ENCODE measurements at regions not wholly inside any gene's neighbourhood (a gene's known extent, or its start where the extent isn't known, plus 50 kb on each side); places are given as distances from the start of the nearest gene placed in this dataset.

DNA sequence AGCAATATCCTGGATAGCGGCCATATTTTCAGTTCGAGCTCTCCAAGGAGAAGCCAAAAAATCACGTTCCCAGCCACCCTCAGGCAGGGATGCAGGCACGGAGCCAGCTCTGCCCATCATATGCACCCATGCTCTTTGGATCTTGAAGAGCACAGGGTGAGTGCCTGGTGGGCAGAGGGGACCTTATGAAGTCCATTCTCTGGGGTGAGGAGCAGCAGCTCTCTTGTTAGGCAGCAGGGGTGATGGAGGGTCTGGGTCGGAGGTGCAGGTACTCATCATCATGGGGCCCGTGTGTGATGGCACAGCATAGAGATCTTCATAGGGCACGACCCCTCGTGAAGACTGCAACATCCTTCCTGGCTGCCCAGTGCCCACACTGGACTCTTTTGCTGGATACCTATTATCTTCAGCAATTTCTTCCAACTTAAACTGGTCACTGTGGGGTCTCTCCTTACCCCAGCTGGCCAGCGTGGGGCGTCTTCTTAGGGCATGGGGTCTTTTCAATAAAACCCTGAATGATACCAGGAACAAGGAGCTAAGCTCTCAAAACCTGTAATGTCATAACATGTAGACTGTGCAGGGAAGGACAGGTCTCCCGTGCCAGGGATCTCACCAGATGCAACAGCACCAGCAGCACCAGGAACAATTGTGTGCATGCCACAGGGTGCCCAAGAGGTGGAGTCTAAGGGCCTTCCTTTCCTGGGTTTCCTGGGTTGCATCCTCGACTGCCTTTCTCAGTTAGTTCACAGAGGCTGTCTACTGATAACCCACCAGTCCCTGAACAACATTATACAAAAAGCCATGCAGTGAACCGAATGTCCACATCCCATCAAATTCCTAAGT lies 165.0 kb downstream of the TENT4A start:
- Histone ChIP-seq H3K4me1 (replicated peaks) (no peaks in the 10 kb centered on the region), H3K27ac (no peak overlapping the region), H3K4me3 (no peak overlapping the region), H3K27me3 (replicated peaks; ENCODE audit: insufficient read depth) (no peaks in the 10 kb centered on the region), H3K36me3 (no peaks in the 10 kb centered on the region), H3K9me3 (no peaks in the 10 kb centered on the region)
- TF ChIP-seq, protein P1, sequence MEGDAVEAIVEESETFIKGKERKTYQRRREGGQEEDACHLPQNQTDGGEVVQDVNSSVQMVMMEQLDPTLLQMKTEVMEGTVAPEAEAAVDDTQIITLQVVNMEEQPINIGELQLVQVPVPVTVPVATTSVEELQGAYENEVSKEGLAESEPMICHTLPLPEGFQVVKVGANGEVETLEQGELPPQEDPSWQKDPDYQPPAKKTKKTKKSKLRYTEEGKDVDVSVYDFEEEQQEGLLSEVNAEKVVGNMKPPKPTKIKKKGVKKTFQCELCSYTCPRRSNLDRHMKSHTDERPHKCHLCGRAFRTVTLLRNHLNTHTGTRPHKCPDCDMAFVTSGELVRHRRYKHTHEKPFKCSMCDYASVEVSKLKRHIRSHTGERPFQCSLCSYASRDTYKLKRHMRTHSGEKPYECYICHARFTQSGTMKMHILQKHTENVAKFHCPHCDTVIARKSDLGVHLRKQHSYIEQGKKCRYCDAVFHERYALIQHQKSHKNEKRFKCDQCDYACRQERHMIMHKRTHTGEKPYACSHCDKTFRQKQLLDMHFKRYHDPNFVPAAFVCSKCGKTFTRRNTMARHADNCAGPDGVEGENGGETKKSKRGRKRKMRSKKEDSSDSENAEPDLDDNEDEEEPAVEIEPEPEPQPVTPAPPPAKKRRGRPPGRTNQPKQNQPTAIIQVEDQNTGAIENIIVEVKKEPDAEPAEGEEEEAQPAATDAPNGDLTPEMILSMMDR (IDR thresholded peaks at IDR 0.05): no peak
- TF ChIP-seq POLR2A (IDR thresholded peaks at IDR 0.05) (no peak), POLR2AphosphoS5 (IDR thresholded peaks at IDR 0.05) (no peak)
- DNase-seq (ENCODE audit: low spot score): no peak
- intact Hi-C loops (cut with DNase I): no loop called here
- 83% methylated on average over 13 of the region's 13 CpGs for WGBS

DNA sequence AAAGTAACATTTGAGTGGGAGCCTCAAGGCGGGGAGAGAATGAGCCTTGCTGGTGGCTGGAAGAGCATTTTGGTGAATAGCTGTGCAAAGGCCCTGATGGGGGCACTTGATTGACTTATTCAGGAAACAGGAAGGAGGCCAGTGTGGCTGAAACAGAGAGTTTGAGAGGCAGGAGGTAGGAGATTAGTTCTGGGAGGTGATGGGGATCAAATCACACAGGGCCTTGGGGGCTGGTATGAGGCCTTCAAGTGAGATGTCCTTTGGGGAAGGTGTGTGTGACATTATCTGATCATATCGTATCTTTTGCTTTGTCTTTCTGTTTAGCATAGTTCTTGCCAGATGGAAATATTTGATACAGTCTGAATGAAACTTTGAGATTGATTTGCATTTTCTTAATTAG lies 172.3 kb downstream of the TENT4A start:
- DNase-seq (ENCODE audit: low spot score): no peak
- Histone ChIP-seq H3K36me3 (no peaks in the 10 kb centered on the region), H3K4me3 (no peak overlapping the region), H3K4me1 (replicated peaks) (no peaks in the 10 kb centered on the region), H3K27ac (no peak overlapping the region), H3K9me3 (no peaks in the 10 kb centered on the region), H3K27me3 (replicated peaks; ENCODE audit: insufficient read depth) (no peaks in the 10 kb centered on the region)
- TF ChIP-seq, protein P1 (IDR thresholded peaks at IDR 0.05): no peak
- TF ChIP-seq POLR2AphosphoS5 (IDR thresholded peaks at IDR 0.05): no peak
- no peak for TF ChIP-seq POLR2A (IDR thresholded peaks at IDR 0.05)
- intact Hi-C loops (cut with DNase I): no loop called here
- 86% methylated on average over 2 of the region's 2 CpGs for WGBS

DNA sequence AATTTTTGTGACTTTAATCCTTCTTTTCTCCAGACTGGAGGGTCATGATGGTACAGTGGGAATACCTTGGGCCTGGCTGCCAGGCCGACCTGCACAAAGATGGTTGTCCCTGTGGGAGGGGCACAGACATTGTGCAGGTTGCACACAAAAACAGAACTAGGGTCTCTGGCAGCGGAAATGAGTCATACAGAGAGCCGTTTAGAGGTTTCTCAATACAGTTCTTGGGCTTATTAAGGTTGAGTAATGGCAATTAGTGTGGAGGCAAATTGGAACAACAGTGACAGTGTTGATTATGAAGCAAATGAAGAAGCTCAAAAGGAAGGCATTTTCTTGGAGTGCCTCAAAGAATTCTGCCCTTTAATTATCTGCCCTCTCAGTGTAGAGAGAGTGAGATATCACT lies 173.6 kb downstream of the TENT4A start:
- intact Hi-C loops (cut with DNase I): no loop called here
- H3K4me3 ChIP-seq: no peak overlapping the region
- H3K27me3 ChIP-seq (replicated peaks; ENCODE audit: insufficient read depth): no peaks in the 10 kb centered on the region
- no peaks in the 10 kb centered on the region for H3K4me1 ChIP-seq (replicated peaks)
- H3K27ac ChIP-seq: no peak overlapping the region
- H3K9me3 ChIP-seq: no peaks in the 10 kb centered on the region
- TF ChIP-seq POLR2AphosphoS5 (IDR thresholded peaks at IDR 0.05) (no peak), POLR2A (IDR thresholded peaks at IDR 0.05) (no peak)
- TF ChIP-seq, protein P1 (IDR thresholded peaks at IDR 0.05): no peak
- H3K36me3 ChIP-seq: no peaks in the 10 kb centered on the region
- WGBS: 81% methylated on average over 3 of the region's 3 CpGs
- no peak for DNase-seq (ENCODE audit: low spot score)

DNA sequence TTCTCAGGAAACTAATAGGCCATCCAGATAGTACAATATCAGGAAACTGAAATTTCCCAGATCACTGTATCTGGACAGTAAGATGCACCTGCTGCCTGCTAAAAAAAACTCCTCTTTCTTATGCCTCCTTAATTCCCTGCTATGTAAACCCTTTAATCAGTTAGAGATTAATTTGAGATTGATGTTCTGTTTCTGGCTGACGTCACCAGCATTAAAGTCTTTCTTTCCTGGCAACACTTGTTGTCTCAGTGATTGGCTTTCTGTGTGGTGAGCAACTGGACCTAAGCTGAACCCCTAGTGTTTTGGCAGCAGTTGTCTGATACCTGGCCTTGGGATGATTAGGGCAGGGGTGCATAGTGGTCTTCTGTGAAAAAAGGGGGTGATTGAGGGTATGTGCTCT lies 175.8 kb downstream of the TENT4A start:
- Histone ChIP-seq H3K36me3 (no peaks in the 10 kb centered on the region), H3K27ac (no peak overlapping the region), H3K9me3 (no peaks in the 10 kb centered on the region), H3K27me3 (replicated peaks; ENCODE audit: insufficient read depth) (no peaks in the 10 kb centered on the region), H3K4me3 (no peak overlapping the region), H3K4me1 (replicated peaks) (no peaks in the 10 kb centered on the region)
- WGBS: 95% methylated on average over 1 of the region's 1 CpG
- no peak for DNase-seq (ENCODE audit: low spot score)
- intact Hi-C loops (cut with DNase I): no loop called here
- TF ChIP-seq POLR2A (IDR thresholded peaks at IDR 0.05) (no peak), POLR2AphosphoS5 (IDR thresholded peaks at IDR 0.05) (no peak)
- TF ChIP-seq, protein P1 (IDR thresholded peaks at IDR 0.05): no peak

DNA sequence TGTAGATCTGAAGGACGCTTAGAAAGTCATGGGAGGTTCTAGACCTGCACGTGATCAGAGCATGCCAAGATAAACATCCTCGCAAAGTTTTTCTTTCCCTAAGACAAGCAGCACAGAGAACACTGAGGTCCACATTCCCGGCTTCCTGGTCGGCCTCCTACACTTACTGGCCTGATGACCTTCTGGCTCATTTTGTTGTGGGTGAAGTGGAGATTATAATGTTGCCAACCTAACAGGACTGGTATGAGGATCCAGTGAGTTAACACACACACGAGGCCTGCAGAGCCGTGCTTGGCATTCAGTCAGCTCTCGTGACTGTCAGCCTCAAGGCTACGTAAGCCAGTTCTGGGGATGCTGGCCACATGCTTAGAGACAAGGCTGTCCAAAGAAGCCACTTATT lies 186.0 kb downstream of the TENT4A start:
- no peak for DNase-seq (ENCODE audit: low spot score)
- Histone ChIP-seq H3K9me3 (no peaks in the 10 kb centered on the region), H3K27me3 (replicated peaks; ENCODE audit: insufficient read depth) (no peaks in the 10 kb centered on the region), H3K27ac (no peak overlapping the region), H3K4me1 (replicated peaks) (no peaks in the 10 kb centered on the region), H3K36me3 (no peaks in the 10 kb centered on the region), H3K4me3 (no peak overlapping the region)
- WGBS: 32% methylated on average over 9 of the region's 9 CpGs
- TF ChIP-seq POLR2AphosphoS5 (IDR thresholded peaks at IDR 0.05): peak; percentile 51
- TF ChIP-seq, protein P1 (IDR thresholded peaks at IDR 0.05): no peak
- no peak for TF ChIP-seq POLR2A (IDR thresholded peaks at IDR 0.05)
- intact Hi-C loops (cut with DNase I): no loop called here

Data from prostate gland (tissue), 2 donors.